LNCaP clone FGC (cell line): ENCODE measurements at regions not wholly inside any gene's neighbourhood (a gene's known extent, or its start where the extent isn't known, plus 50 kb on each side); places are given as distances from the start of the nearest gene placed in this dataset.
"Not testable (repeated sequence)": the region's sequence is repeated elsewhere in the genome, so short reads cannot be mapped to it uniquely, and the experiment has no call there.

Experiments used
- DNase-seq: peaks from one replicate; pipeline ENCODE4 v3.0.0-alpha.2; 2011; ENCODE audit warnings: low read depth
- H3K4me3 ChIP-seq: 2 replicates; pipeline ENCODE4 v1.5.1; 2011; ENCODE audit warnings: mild to moderate bottlenecking, low read depth, low read length, control low read depth
- TF ChIP-seq, protein P1 (sequence below): IDR thresholded peaks from 2 replicates; pipeline ENCODE4 v1.5.1; 2012; ENCODE audit warnings: mild to moderate bottlenecking; ENCODE audit not compliant: control insufficient read depth, insufficient read depth; ENCODE audit errors: extremely low read depth

DNA sequence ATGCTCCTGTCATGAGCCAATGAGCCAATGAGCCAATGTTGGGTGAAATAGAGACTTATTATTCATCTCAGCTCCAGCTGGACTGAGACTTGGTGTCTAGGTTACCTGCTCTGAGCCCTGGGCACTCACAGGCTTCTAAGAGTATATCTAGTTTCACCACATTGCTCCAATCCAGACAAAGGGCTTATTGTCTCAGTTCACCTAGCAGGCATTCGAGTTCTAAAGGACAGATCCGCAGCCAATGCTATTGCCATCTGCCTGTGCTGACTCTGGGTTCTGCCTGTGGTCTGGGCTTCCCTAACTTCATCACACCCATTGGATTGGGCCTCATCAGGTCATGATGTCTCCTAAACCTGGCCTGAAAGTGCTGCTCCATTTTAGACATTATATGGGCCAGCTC, 66.1 kb upstream of the HS3ST4 start:
- TF ChIP-seq, protein P1, sequence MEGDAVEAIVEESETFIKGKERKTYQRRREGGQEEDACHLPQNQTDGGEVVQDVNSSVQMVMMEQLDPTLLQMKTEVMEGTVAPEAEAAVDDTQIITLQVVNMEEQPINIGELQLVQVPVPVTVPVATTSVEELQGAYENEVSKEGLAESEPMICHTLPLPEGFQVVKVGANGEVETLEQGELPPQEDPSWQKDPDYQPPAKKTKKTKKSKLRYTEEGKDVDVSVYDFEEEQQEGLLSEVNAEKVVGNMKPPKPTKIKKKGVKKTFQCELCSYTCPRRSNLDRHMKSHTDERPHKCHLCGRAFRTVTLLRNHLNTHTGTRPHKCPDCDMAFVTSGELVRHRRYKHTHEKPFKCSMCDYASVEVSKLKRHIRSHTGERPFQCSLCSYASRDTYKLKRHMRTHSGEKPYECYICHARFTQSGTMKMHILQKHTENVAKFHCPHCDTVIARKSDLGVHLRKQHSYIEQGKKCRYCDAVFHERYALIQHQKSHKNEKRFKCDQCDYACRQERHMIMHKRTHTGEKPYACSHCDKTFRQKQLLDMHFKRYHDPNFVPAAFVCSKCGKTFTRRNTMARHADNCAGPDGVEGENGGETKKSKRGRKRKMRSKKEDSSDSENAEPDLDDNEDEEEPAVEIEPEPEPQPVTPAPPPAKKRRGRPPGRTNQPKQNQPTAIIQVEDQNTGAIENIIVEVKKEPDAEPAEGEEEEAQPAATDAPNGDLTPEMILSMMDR: no peak
- no peak overlapping the region for H3K4me3 ChIP-seq
- DNase-seq: no peak

- H3K4me3 ChIP-seq: no peak overlapping the region
- TF ChIP-seq, protein P1: no peak
Measured at GRCh38 chr16:25614716-25615265, 77.0 kb upstream of the HS3ST4 start.

DNA sequence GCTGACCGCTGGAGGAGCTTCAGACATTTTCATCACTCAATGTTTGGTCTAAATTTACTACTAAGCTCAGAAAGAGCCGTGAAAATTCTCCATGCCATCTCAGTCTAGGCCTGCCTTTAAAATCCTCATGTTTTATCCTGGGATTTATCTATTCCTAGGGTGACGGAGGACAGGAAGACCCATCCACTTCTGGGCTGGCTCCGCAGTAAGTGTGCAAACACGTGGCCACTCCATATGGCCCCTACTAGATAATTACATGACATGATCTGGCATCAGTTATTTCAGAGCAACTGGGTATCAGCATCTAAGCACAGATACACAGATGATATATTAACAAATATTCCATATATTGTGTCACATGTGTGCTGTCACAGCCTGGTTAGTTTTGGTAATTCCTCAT, 77.8 kb upstream of the HS3ST4 start:
- DNase-seq: no peak
- no peak overlapping the region for H3K4me3 ChIP-seq
- TF ChIP-seq, protein P1: no peak

More at GRCh38 chr16:25614716-25615265, 77.0 kb upstream of the HS3ST4 start:
- no peak for DNase-seq

GRCh38 chr16:25608002-25608401, 83.8 kb upstream of the HS3ST4 start:
- TF ChIP-seq, protein P1: no peak
- no peak overlapping the region for H3K4me3 ChIP-seq
- no peak for DNase-seq

DNA sequence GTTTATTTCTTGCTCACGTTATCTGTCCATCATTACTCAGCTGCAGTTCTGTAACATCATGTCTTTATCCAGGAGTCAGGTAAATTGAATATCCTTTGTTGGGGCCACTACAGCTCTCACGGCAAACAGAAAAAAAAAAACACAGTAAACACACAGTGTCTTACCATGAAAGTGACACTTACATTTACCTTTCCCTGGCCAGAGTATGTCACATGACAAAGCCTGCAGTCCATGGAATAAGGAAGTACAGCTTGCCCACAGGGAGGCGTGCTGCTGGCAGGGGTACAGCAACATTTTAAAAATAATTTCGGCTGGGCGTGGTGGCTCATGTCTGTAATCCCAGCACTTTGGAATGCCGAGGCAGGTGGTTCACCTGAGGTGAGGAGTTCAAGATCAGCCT, 85.7 kb upstream of the HS3ST4 start:
- H3K4me3 ChIP-seq: no peak overlapping the region
- DNase-seq: peak; percentile 4
- TF ChIP-seq, protein P1: 0 out of 2 replicates have a peak, but pooled peaks have one; percentile 16

DNA sequence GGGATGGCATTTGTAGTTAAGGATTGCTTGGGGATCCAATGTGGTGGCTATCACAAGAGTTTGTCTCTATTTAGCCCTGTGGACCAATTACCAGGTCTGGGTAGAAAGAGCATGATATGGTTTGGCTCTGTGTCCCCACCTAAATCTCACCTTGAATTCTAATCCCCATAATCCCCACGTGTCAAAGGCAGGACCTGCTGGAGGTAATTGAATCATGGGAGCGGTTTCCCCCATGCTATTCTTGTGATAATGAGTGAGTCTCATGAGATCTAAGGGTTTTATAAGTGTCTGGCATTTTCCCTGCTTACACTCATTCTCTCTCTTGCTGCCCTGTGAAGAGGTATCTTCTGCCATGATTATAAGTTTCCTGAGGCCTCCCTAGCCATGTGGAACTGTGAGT, 86.4 kb upstream of the HS3ST4 start:
- no peak for DNase-seq
- H3K4me3 ChIP-seq: no peak overlapping the region
- TF ChIP-seq, protein P1: no peak

- DNase-seq: not testable (repeated sequence)
Measured at GRCh38 chr16:25601306-25601705, 90.5 kb upstream of the HS3ST4 start.

More at GRCh38 chr16:25601306-25601705, 90.5 kb upstream of the HS3ST4 start:
- not testable (repeated sequence) for H3K4me3 ChIP-seq
